Gastrocnemius medialis (tissue), 4 donors: ENCODE measurements at regions not wholly inside any gene's neighbourhood (a gene's known extent, or its start where the extent isn't known, plus 50 kb on each side); places are given as distances from the start of the nearest gene placed in this dataset.

Source experiments
- POLR2A ChIP-seq, 2 donors: fragments of 450-650 bp; IDR thresholded peaks; one replicate each; pipeline ENCODE4 v1.6.1; 2017; ENCODE audit warnings: antibody characterized with exemption in 2 of 2, mild to moderate bottlenecking in 2 of 2, moderate library complexity in 2 of 2
- TF ChIP-seq, protein P1 (sequence below), 5 experiments: fragments of 450-650 bp in 3 of 5; fragments of 200-600 bp in 2 of 5; sonication (generic) in 2 of 5; IDR thresholded peaks in 4 of 5; conservative IDR thresholded peaks in 1 of 5; 1 replicate in 4 of 5; 2 replicates in 1 of 5; pipeline ENCODE4 v1.5.1; 2016 to 2019; ENCODE audit warnings: antibody characterized with exemption in 5 of 5, mild to moderate bottlenecking in 3 of 5, moderate library complexity in 3 of 5

- TF ChIP-seq, protein P1, sequence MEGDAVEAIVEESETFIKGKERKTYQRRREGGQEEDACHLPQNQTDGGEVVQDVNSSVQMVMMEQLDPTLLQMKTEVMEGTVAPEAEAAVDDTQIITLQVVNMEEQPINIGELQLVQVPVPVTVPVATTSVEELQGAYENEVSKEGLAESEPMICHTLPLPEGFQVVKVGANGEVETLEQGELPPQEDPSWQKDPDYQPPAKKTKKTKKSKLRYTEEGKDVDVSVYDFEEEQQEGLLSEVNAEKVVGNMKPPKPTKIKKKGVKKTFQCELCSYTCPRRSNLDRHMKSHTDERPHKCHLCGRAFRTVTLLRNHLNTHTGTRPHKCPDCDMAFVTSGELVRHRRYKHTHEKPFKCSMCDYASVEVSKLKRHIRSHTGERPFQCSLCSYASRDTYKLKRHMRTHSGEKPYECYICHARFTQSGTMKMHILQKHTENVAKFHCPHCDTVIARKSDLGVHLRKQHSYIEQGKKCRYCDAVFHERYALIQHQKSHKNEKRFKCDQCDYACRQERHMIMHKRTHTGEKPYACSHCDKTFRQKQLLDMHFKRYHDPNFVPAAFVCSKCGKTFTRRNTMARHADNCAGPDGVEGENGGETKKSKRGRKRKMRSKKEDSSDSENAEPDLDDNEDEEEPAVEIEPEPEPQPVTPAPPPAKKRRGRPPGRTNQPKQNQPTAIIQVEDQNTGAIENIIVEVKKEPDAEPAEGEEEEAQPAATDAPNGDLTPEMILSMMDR (IDR thresholded peaks at IDR 0.05 in 4 of 5, conservative IDR thresholded peaks at IDR 0.05 in 1 of 5): peak in 1 of 5 experiments; percentile 19
- no peak for TF ChIP-seq POLR2A (IDR thresholded peaks at IDR 0.05)
These were observed 217.4 kb upstream of the TNRC6C start for GRCh38 chr17:77741109-77741508.
